Ishikawa (cell line): ENCODE measurements at regions not wholly inside any gene's neighbourhood (a gene's known extent, or its start where the extent isn't known, plus 50 kb on each side); places are given as distances from the start of the nearest gene placed in this dataset.

Experiments
- CEBPB ChIP-seq: IDR thresholded peaks from 2 replicates; pipeline ENCODE4 v1.6.1; 2012
- CREB1 ChIP-seq: IDR thresholded peaks from 2 replicates; pipeline ENCODE4 v1.6.1; 2012; ENCODE audit warnings: low read depth
- EGR1 ChIP-seq: IDR thresholded peaks from 2 replicates; pipeline ENCODE4 v1.6.1; 2012
- EP300 ChIP-seq: IDR thresholded peaks from 2 replicates; pipeline ENCODE4 v1.6.1; 2012; ENCODE audit warnings: borderline replicate concordance
- FOXM1 ChIP-seq: IDR thresholded peaks from 2 replicates; pipeline ENCODE4 v1.6.1; 2012; ENCODE audit warnings: low read depth, borderline replicate concordance
- NFIC ChIP-seq: IDR thresholded peaks from 2 replicates; pipeline ENCODE4 v1.6.1; 2012
- RAD21 ChIP-seq: IDR thresholded peaks from 2 replicates; pipeline ENCODE4 v1.6.1; 2012; ENCODE audit warnings: low read depth
- TAF1 ChIP-seq: IDR thresholded peaks from 2 replicates; pipeline ENCODE4 v1.6.1; 2012; ENCODE audit warnings: low read depth, mild to moderate bottlenecking
- TCF12 ChIP-seq: IDR thresholded peaks from 2 replicates; pipeline ENCODE4 v1.6.1; 2012; ENCODE audit warnings: low read depth
- TEAD4 ChIP-seq: IDR thresholded peaks from 2 replicates; pipeline ENCODE4 v1.6.1; 2012
- YY1 ChIP-seq: IDR thresholded peaks from 2 replicates; pipeline ENCODE4 v1.6.1; 2012; ENCODE audit warnings: low read depth
- ZBTB7A ChIP-seq: IDR thresholded peaks from 2 replicates; pipeline ENCODE4 v1.6.1; 2012; ENCODE audit warnings: low read depth
- TF ChIP-seq, protein P1 (sequence below): IDR thresholded peaks from 2 replicates; pipeline ENCODE4 v1.6.1; 2012; ENCODE audit warnings: low read depth, mild to moderate bottlenecking
- TF ChIP-seq, protein P2 (sequence below): IDR thresholded peaks from 2 replicates; pipeline ENCODE4 v1.6.1; 2012
- TF ChIP-seq, protein P3 (sequence below): IDR thresholded peaks from 2 replicates; pipeline ENCODE4 v1.6.1; 2012

DNA sequence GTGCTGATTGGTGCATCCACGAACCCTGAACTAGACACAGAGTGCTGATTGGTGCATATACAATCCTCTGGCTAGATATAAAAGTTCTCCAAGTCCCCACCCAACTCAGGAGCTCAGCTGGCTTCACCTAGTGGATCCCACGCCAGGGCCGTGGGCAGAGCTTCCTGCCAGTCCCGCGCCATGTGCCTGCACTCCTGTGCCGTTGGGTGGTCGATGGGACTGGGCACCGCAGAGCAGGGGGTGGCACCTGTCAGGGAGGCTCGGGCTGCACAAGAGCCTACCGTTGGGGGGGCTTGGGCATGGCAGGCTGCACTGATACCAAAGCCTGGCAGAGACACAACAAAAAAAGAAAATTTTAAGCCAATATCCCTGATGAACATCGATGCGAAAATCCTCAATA is 185.4 kb upstream of the ASCC3 start:
- TF ChIP-seq CEBPB (no peak), YY1 (no peak), TEAD4 (no peak), EGR1 (no peak), NFIC (no peak), EP300 (no peak), RAD21 (no peak), FOXM1 (no peak), TAF1 (no peak), ZBTB7A (no peak), TCF12 (no peak), CREB1 (no peak)
- TF ChIP-seq, protein P1, sequence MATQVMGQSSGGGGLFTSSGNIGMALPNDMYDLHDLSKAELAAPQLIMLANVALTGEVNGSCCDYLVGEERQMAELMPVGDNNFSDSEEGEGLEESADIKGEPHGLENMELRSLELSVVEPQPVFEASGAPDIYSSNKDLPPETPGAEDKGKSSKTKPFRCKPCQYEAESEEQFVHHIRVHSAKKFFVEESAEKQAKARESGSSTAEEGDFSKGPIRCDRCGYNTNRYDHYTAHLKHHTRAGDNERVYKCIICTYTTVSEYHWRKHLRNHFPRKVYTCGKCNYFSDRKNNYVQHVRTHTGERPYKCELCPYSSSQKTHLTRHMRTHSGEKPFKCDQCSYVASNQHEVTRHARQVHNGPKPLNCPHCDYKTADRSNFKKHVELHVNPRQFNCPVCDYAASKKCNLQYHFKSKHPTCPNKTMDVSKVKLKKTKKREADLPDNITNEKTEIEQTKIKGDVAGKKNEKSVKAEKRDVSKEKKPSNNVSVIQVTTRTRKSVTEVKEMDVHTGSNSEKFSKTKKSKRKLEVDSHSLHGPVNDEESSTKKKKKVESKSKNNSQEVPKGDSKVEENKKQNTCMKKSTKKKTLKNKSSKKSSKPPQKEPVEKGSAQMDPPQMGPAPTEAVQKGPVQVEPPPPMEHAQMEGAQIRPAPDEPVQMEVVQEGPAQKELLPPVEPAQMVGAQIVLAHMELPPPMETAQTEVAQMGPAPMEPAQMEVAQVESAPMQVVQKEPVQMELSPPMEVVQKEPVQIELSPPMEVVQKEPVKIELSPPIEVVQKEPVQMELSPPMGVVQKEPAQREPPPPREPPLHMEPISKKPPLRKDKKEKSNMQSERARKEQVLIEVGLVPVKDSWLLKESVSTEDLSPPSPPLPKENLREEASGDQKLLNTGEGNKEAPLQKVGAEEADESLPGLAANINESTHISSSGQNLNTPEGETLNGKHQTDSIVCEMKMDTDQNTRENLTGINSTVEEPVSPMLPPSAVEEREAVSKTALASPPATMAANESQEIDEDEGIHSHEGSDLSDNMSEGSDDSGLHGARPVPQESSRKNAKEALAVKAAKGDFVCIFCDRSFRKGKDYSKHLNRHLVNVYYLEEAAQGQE: no peak
- TF ChIP-seq, protein P2, sequence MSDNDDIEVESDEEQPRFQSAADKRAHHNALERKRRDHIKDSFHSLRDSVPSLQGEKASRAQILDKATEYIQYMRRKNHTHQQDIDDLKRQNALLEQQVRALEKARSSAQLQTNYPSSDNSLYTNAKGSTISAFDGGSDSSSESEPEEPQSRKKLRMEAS: no peak
- TF ChIP-seq, protein P3, sequence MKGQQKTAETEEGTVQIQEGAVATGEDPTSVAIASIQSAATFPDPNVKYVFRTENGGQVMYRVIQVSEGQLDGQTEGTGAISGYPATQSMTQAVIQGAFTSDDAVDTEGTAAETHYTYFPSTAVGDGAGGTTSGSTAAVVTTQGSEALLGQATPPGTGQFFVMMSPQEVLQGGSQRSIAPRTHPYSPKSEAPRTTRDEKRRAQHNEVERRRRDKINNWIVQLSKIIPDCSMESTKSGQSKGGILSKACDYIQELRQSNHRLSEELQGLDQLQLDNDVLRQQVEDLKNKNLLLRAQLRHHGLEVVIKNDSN: no peak

DNA sequence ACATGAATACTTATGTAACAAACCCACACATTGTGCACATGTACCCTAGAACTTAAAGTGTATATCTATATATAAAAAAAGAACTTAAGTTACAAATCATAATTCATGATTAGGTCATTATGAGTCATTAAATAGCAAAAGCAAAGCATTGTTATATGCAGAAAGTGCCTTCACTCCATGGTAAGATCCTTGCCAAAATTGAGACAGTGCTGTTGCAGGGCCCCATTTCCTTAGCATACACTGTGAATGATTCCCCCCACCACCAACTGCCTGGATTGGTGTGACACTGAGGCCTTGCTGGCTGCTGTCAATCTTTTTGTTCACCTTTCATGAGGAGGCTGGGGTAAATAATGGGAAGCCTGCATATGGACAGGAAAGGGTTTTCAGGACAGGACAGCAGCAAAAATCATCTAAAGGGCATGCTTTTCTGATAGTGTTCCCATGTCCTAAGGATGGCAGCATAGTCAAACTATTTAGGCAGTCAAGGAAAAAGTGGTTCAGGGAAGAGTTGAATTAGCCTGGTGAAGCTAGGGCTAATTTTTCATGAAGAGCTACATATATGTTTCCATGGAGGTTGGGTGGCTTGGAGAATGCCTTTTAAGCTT is 188.2 kb upstream of the ASCC3 start:
- TF ChIP-seq CEBPB (no peak), RAD21 (no peak), ZBTB7A (no peak), TAF1 (no peak), EGR1 (no peak), TEAD4 (no peak), NFIC (no peak), YY1 (no peak), TCF12 (no peak), FOXM1 (no peak), CREB1 (no peak), EP300 (no peak)
- TF ChIP-seq, protein P2: no peak
- TF ChIP-seq, protein P1: no peak
- TF ChIP-seq, protein P3: no peak

DNA sequence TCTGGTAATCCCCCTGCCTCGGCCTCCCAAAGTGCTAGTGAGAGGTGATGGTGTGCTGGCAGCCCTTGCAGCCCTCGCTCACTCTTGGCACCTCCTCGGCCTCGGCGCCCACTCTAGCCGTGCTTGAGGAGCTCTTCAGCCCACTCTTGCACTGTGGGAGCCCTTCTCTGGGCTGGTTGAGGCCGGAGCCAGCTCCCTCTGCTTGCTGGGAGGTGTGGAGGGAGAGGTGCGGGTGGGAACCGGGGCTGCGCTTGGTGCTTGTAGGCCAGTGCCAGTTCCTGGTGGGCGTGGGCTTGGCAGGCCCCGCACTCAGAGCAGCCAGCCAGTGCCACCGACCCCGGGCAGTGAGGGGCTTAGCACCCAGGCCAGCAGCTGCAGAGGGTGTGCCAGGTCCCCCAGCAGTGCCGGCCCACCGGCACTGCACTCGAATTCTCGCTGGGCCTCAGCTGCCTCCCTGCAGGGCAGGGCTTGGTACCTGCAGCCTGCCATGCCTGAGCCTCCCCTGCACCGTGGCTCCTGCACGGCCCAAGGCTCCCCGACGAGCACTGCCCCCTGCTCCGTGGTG is 189.0 kb upstream of the ASCC3 start:
- TF ChIP-seq YY1 (no peak), FOXM1 (no peak), EP300 (no peak), NFIC (no peak)

DNA sequence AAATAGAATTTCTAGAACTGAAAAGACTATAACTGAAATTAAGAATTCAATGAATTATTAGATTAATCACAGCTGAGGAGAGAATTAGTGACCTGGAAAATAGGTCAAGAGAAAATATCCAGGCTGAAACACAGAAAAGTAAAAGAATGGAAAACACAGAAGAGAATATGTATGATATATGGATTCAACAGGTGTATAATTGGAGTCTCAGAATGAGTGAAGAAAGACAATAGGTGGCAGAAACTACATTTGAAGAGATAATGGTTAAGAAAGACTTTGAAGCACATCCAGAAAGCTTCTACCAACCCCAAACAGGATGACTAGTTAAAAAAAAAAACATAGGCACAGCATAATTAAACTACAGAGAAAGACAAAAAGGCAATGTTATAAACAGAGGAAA is 196.2 kb upstream of the ASCC3 start:
- TF ChIP-seq CREB1 (no peak), CEBPB (no peak), FOXM1 (no peak), TAF1 (no peak), NFIC (no peak), RAD21 (no peak), EP300 (no peak)
- TF ChIP-seq, protein P3: no peak
- TF ChIP-seq, protein P2: no peak

DNA sequence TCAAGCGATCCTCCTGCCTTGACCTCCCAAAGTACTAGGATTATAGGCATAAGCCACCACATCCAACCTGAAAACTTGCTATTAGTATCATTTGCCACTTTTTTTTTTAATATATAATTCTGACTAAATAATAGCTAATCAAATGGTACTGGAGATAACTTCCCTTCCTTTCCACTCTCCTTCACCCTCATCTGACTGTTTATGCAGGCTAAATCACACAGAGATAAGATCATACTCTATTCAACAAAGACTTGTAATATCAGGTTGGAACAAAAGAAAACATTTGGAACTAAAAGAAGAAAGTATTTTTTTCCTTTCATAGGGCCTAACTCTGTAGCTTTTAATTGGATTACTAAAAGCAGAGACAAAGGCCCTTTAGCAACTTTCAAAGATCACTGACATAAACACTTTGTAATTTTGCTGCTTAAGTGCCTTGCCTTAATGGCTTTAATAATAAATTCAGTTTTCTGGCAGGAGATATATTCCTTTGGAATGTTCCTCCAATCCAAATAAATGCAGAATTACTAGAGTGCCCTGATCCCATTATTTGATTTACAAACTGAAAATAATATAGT is 198.7 kb upstream of the ASCC3 start:
- TF ChIP-seq CREB1 (no peak), TEAD4 (no peak), FOXM1 (no peak), CEBPB (no peak), RAD21 (no peak), EP300 (no peak), NFIC (no peak), TAF1 (no peak), YY1 (no peak), ZBTB7A (no peak)
- TF ChIP-seq, protein P2: no peak
- TF ChIP-seq, protein P3: no peak
- TF ChIP-seq, protein P1: no peak
